ENCODE measurements at regions not wholly inside any gene's neighbourhood (a gene's known extent, or its start where the extent isn't known, plus 50 kb on each side); places are given as distances from the start of the nearest gene placed in this dataset.

DNA sequence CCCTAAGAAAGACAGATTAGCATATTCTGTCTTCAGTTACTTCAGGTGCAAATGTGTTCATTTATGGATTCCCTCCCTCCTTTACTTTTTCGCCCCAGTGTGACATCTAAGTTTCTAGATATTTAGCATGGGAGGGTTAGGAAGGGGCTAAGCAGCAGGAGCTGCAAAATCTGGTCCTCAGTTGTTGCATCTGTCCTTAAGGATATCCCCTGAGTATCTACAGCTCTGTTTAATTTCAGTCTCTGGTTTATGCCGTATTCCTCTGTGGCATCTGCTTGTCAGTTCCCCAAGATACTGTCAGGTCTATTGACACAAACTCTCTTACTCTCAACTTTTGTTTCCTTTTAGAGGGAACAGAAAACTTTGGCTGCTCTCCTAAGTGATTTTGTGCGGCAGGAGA is 754.6 kb upstream of the MAP3K7 start:
- TF ChIP-seq GATA2 (IDR thresholded peaks at IDR 0.05; ENCODE audit: low read depth, low read length): no peak
- TF ChIP-seq GATA3 (IDR thresholded peaks at IDR 0.05; ENCODE audit: low read depth, low read length): no peak
